Epithelial cell of proximal tubule (primary cell): ENCODE measurements at regions not wholly inside any gene's neighbourhood (a gene's known extent, or its start where the extent isn't known, plus 50 kb on each side); places are given as distances from the start of the nearest gene placed in this dataset.

Experiments used
- DNase-seq: peaks from one replicate; pipeline ENCODE4 v3.0.0-alpha.2; 2011; ENCODE audit warnings: low read depth
- H3K4me3 ChIP-seq: 2 replicates; pipeline ENCODE4 v1.5.1; 2011; ENCODE audit warnings: low read depth, mild to moderate bottlenecking, low read length
- CTCF ChIP-seq: conservative IDR thresholded peaks from 2 replicates; pipeline ENCODE4 v1.5.1; 2012; ENCODE audit warnings: low read depth, mild to moderate bottlenecking, low read length

GRCh38 chr12:68478516-68479260 lies 132.0 kb upstream of the RAP1B start:
- no peak for DNase-seq
- no peak overlapping the region for H3K4me3 ChIP-seq
- no peak for TF ChIP-seq CTCF

DNA sequence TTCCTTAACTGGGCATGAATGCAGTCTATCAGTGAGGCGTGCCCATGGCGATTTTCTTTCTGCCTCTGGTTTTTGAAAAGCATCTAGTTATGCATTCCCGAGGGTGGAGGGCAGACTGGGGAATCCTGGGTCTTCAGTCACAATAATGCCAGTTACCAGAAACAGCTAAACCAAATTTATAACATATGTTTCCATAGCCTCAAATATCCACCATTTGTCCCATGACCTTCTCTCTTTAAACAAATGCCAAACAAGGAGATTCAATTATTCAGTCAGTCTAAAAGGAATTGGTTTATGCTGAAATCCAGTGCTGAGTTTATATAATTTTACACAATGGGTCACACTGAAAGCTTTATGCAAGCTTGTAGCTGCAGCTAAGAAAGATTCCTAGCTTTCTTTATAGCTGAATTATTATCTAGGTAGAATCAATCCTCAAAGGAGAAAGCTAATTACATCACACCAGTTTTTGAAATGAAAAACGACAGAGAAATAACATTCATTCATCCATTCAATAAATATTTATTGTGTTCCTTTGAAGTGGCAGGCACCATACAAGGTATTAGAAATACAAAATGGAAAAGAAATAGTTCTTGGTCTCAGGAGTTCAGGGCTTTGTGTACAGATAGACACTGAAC lies 131.3 kb upstream of the RAP1B start:
- no peak overlapping the region for H3K4me3 ChIP-seq
- no peak for DNase-seq
- TF ChIP-seq CTCF: no peak

DNA sequence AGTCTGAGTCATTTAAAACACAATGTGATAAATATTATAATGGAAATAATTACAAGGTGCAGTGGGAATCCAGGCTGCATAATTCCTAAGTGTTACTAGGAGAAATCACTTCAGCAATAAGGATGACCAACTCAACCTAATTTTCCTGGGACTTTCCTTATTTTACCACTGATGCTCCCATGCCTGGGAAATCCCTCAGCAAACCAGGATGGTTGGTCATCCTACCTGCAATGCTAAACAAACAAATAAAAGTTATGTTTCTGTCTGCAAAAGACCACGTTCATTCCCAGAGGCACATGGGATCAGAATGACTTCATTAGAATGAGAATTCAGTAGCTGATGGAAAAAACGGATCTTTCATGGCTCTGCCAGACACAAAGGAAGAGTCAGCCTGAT lies 130.8 kb upstream of the RAP1B start:
- TF ChIP-seq CTCF: no peak
- no peak overlapping the region for H3K4me3 ChIP-seq
- DNase-seq: no peak

GRCh38 chr12:68480526-68480925 lies 130.2 kb upstream of the RAP1B start:
- DNase-seq: no peak
- no peak for TF ChIP-seq CTCF
- H3K4me3 ChIP-seq: no peak overlapping the region

DNA sequence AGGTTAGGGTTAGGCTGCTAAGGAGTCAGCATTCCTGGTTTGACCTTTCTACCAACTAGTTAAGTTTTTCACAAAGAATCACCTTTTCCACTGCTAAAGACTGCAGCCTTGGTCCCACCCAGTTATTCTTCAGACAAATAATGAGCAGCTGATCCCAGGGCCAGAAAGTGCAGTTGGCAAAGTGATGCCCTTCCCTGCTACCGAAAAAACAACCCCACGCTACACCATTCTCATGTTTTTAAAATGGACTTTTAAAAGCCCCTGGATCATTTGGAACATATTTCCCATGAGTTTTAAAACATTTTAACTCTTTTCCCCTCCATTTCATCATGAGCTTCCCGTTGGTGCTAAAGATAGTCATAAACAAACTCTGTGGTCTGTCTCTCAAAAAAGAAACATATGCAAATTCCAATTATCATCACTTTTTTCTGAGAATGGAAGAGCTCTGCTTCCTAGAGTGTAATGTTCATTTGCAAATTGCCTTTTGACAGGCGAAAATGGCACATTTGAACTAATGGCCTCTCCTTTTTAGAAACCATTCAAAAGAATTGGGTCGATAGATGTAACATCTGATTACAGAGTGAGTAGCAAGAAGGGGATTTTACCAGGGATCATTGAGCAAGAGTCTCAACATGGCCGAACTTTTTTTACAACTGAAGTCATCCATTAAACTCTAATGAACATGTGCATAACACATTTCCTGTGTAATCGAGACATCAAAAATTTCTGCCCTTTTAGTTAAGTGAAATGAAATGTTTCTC lies 129.3 kb upstream of the RAP1B start:
- H3K4me3 ChIP-seq: no peak overlapping the region
- TF ChIP-seq CTCF: no peak

GRCh38 chr12:68482014-68482413 lies 128.7 kb upstream of the RAP1B start:
- DNase-seq: no peak
- H3K4me3 ChIP-seq: no peak overlapping the region
- no peak for TF ChIP-seq CTCF

More for the DNA sequence above, 129.3 kb upstream of the RAP1B start:
- DNase-seq: no peak
